ENCODE measurements at regions not wholly inside any gene's neighbourhood (a gene's known extent, or its start where the extent isn't known, plus 50 kb on each side); places are given as distances from the start of the nearest gene placed in this dataset.

- no peaks in the 10 kb centered on the region for H4K20me1 ChIP-seq (ENCODE audit: insufficient read depth)
- no peak overlapping the region for H3K9ac ChIP-seq
- peaks cover 17% of the 10 kb centered on the region for H3K4me1 ChIP-seq (ENCODE audit: low read depth, poor library complexity, severe bottlenecking)
- TF ChIP-seq CTCF (conservative IDR thresholded peaks at IDR 0.05; ENCODE audit: low read depth, low read length) = no peak
- H2AFZ ChIP-seq (ENCODE audit: low read depth) = no peak overlapping the region
- no peaks in the 10 kb centered on the region for H3K36me3 ChIP-seq (ENCODE audit: insufficient read depth)
- H3K4me3 ChIP-seq (IDR thresholded peaks at IDR 0.05; ENCODE audit: insufficient read depth, low read depth, low read length) = no peak overlapping the region
- no peaks in the 10 kb centered on the region for H3K79me2 ChIP-seq (ENCODE audit: insufficient read depth, low read depth)
- H3K4me2 ChIP-seq = no peak overlapping the region
- no peak overlapping the region for H3K27ac ChIP-seq
- no peaks in the 10 kb centered on the region for H3K27me3 ChIP-seq (ENCODE audit: insufficient read depth, low read depth)
These were observed 211.7 kb downstream of the NAF1 start for GRCh38 chr4:162954976-162955375.

GRCh38 chr4:162952232-162952631 is 214.5 kb downstream of the NAF1 start:
- H3K36me3 ChIP-seq (ENCODE audit: insufficient read depth) = no peaks in the 10 kb centered on the region

GRCh38 chr4:162945713-162946112 is 221.0 kb downstream of the NAF1 start:
- TF ChIP-seq CTCF (conservative IDR thresholded peaks at IDR 0.05; ENCODE audit: low read depth, low read length) = no peak
- Histone ChIP-seq H3K4me1 (ENCODE audit: low read depth, poor library complexity, severe bottlenecking) (no peaks in the 10 kb centered on the region), H4K20me1 (ENCODE audit: insufficient read depth) (no peaks in the 10 kb centered on the region), H3K36me3 (ENCODE audit: insufficient read depth) (no peaks in the 10 kb centered on the region), H3K4me3 (IDR thresholded peaks at IDR 0.05; ENCODE audit: insufficient read depth, low read depth, low read length) (no peak overlapping the region), H3K27ac (no peak overlapping the region), H3K79me2 (ENCODE audit: insufficient read depth, low read depth) (no peaks in the 10 kb centered on the region), H3K27me3 (ENCODE audit: insufficient read depth, low read depth) (no peaks in the 10 kb centered on the region), H3K9ac (no peak overlapping the region), H2AFZ (ENCODE audit: low read depth) (no peak overlapping the region), H3K4me2 (no peak overlapping the region)

More at GRCh38 chr4:162952232-162952631, 214.5 kb downstream of the NAF1 start:
- H2AFZ ChIP-seq (ENCODE audit: low read depth) = peak overlapping the region; percentile 16; the same call in 1 of the 2 replicates
- no peaks in the 10 kb centered on the region for H3K27me3 ChIP-seq (ENCODE audit: insufficient read depth, low read depth)
- H3K79me2 ChIP-seq (ENCODE audit: insufficient read depth, low read depth) = no peaks in the 10 kb centered on the region
- no peak for TF ChIP-seq CTCF (conservative IDR thresholded peaks at IDR 0.05; ENCODE audit: low read depth, low read length)
- no peak overlapping the region for H3K9ac ChIP-seq
- H3K4me2 ChIP-seq = peak overlapping the region; percentile 15; the same call in 1 of the 2 replicates
- H4K20me1 ChIP-seq (ENCODE audit: insufficient read depth) = no peaks in the 10 kb centered on the region
- no peak overlapping the region for H3K4me3 ChIP-seq (IDR thresholded peaks at IDR 0.05; ENCODE audit: insufficient read depth, low read depth, low read length)
- peaks cover 17% of the 10 kb centered on the region for H3K4me1 ChIP-seq (ENCODE audit: low read depth, poor library complexity, severe bottlenecking)
- H3K27ac ChIP-seq = peak overlapping the region; percentile 26; the same call in 1 of the 2 replicates

GRCh38 chr4:162943263-162943662 is 223.4 kb downstream of the NAF1 start:
- H3K36me3 ChIP-seq (ENCODE audit: insufficient read depth) = no peaks in the 10 kb centered on the region
- H3K27ac ChIP-seq = no peak overlapping the region
- no peaks in the 10 kb centered on the region for H4K20me1 ChIP-seq (ENCODE audit: insufficient read depth)
- H2AFZ ChIP-seq (ENCODE audit: low read depth) = no peak overlapping the region
- TF ChIP-seq CTCF (conservative IDR thresholded peaks at IDR 0.05; ENCODE audit: low read depth, low read length) = peak; percentile 37; the same call in 1 of the 2 replicates
- H3K4me3 ChIP-seq (IDR thresholded peaks at IDR 0.05; ENCODE audit: insufficient read depth, low read depth, low read length) = no peak overlapping the region
- H3K4me2 ChIP-seq = no peak overlapping the region
- no peaks in the 10 kb centered on the region for H3K27me3 ChIP-seq (ENCODE audit: insufficient read depth, low read depth)
- H3K4me1 ChIP-seq (ENCODE audit: low read depth, poor library complexity, severe bottlenecking) = no peaks in the 10 kb centered on the region
- H3K9ac ChIP-seq = no peak overlapping the region
- no peaks in the 10 kb centered on the region for H3K79me2 ChIP-seq (ENCODE audit: insufficient read depth, low read depth)
